ENCODE measurements at regions not wholly inside any gene's neighbourhood (a gene's known extent, or its start where the extent isn't known, plus 50 kb on each side); places are given as distances from the start of the nearest gene placed in this dataset.

- TF ChIP-seq CTCF (IDR thresholded peaks at IDR 0.05; ENCODE audit: low read depth, low read length, poor library complexity, severe bottlenecking) (no peak), EZH2phosphoT487 (IDR thresholded peaks at IDR 0.05; ENCODE audit: borderline replicate concordance, low read length) (no peak)
Observed at GRCh38 chr9:130765137-130766020, 69.7 kb upstream of the ABL1 start.
